ENCODE measurements at regions not wholly inside any gene's neighbourhood (a gene's known extent, or its start where the extent isn't known, plus 50 kb on each side); places are given as distances from the start of the nearest gene placed in this dataset.

- TF ChIP-seq ELK1 (IDR thresholded peaks at IDR 0.05; ENCODE audit: low read depth, low read length) (no peak), ZNF207 (IDR thresholded peaks at IDR 0.05; ENCODE audit: borderline replicate concordance) (no peak)
Observed at GRCh38 chr1:219066098-219066497, 107.6 kb upstream of the LYPLAL1 start (continued).

GRCh38 chr1:219066631-219067349, 106.9 kb upstream of the LYPLAL1 start:
- H3K79me2 ChIP-seq (ENCODE audit: control insufficient read depth, insufficient read depth, low read length), result no peaks in the 10 kb centered on the region
- H3K4me3 ChIP-seq, result no peak overlapping the region
- H3K9ac ChIP-seq (ENCODE audit: control insufficient read depth, insufficient read depth, low read length), result no peak overlapping the region
- no peaks in the 10 kb centered on the region for H3K27me3 ChIP-seq (replicated peaks in 1 of 2; ENCODE audit: control insufficient read depth in 2 of 2, insufficient read depth in 2 of 2, low read length in 1 of 2)
- 39% methylated on average over 1 of the region's 1 CpG for whole genome bisulfite sequencing (ENCODE audit: insufficient coverage, insufficient replicate concordance, low lambda C conversion rate, missing lambda C conversion rate)
- no peaks in the 10 kb centered on the region; the same call in 2 of the 3 replicates for H3K9me3 ChIP-seq (replicated peaks; ENCODE audit: control insufficient read depth, insufficient read depth, low read length)
- H3K4me1 ChIP-seq (ENCODE audit: control insufficient read depth, insufficient read depth, low read length), result no peaks in the 10 kb centered on the region
- ChIA-PET POLR2A (no interaction called here), RAD21 (ENCODE audit: unreplicated experiment) (no interaction called here), SMC1A (ENCODE audit: uncharacterized antibody, unreplicated experiment) (interaction anchor here (1.4 to 2.1 kb wide), 2 partner anchors 11 to 728 kb away, joined by 3 to 11 read pairs; no protein-coding TSS in a partner anchor), CTCF (interaction anchor here (0.7 to 1.4 kb wide), 7 partner anchors 14 to 728 kb away, joined by 3 to 5 read pairs (median 4); no protein-coding TSS in a partner anchor)
- no peaks in the 10 kb centered on the region for H3K36me3 ChIP-seq (ENCODE audit: control insufficient read depth in 2 of 2, insufficient read depth in 2 of 2, low read length in 1 of 2)
- H4K20me1 ChIP-seq (ENCODE audit: control insufficient read depth, insufficient read depth), result no peaks in the 10 kb centered on the region
- H3K4me2 ChIP-seq (ENCODE audit: control insufficient read depth, insufficient read depth), result no peak overlapping the region
- no peak overlapping the region for H3K27ac ChIP-seq (ENCODE audit: control insufficient read depth, insufficient read depth)
- FAIRE-seq (no peak), ATAC-seq (peak; percentile 75), DNase-seq (ENCODE audit: low read depth, low spot score) (no peak)
- TF ChIP-seq ZNF24 (IDR thresholded peaks at IDR 0.05) (0 out of 2 replicates have a peak, but pooled peaks have one; percentile 33), SMC3 (IDR thresholded peaks at IDR 0.05; ENCODE audit: borderline replicate concordance, low read length) (peak; percentile 16; the same call in 1 of the 2 replicates), CTCF (IDR thresholded peaks at IDR 0.05 in 2 of 3, conservative IDR thresholded peaks at IDR 0.05 in 1 of 3; ENCODE audit: control insufficient read depth in 2 of 3, extremely low read depth in 1 of 3, insufficient read depth in 1 of 3, low read depth in 3 of 3, low read length in 3 of 3) (peak; percentile 6 to 25 (median 18); a peak in 2 of 6 replicates), WRNIP1 (IDR thresholded peaks at IDR 0.05; ENCODE audit: borderline replicate concordance, low read depth, low read length) (no peak), RAD21 (IDR thresholded peaks at IDR 0.05; ENCODE audit: insufficient read depth, low read depth, low read length) (peak; percentile 52)
- BruUV-seq (replicated peaks), result no TSS peak
- no peak overlapping the region for H2AFZ ChIP-seq (ENCODE audit: control insufficient read depth, low read depth, low read length)
- intact Hi-C loops (cut with micrococcal nuclease; ENCODE audit: unreplicated experiment), result loop anchor here (1.0 to 10.0 kb wide), 2 partner anchors 45 to 732 kb away; no protein-coding TSS in a partner anchor
- in situ Hi-C loops (cut with MboI), result no loop called here

Data from GM12878 (cell line).